RCC 7860 (cell line): ENCODE measurements at regions not wholly inside any gene's neighbourhood (a gene's known extent, or its start where the extent isn't known, plus 50 kb on each side); places are given as distances from the start of the nearest gene placed in this dataset.

Source experiments
- DNase-seq: peaks from one replicate; pipeline ENCODE4 v3.0.0-alpha.2; 2015; ENCODE audit warnings: low spot score
- FAIRE-seq: peaks from 2 replicates; lab custom pipeline; 2012; peaks lifted over from hg19 to GRCh38; lab: Jason Lieb, UNC

DNA sequence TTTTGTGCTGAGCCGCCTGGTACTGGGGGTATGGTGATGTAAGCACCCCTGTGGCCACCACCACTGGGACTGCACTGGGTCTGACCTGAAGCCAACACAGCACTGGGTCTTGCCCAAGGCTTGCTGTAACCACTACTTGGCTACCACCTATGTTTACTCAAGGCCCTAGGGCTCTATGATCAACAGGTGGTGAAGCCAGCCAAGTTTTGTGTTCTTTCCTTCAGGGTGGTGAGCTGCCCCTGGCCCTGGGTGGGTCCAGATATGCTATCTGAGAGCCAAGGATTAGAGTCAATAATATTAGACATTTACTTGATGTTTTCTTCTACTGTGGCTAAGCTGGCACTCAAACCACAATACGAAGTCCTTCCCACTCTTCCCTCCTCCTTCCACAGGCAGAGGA lies 55.1 kb upstream of the PAGE4 start:
- FAIRE-seq (no peak), DNase-seq (no peak)

DNA sequence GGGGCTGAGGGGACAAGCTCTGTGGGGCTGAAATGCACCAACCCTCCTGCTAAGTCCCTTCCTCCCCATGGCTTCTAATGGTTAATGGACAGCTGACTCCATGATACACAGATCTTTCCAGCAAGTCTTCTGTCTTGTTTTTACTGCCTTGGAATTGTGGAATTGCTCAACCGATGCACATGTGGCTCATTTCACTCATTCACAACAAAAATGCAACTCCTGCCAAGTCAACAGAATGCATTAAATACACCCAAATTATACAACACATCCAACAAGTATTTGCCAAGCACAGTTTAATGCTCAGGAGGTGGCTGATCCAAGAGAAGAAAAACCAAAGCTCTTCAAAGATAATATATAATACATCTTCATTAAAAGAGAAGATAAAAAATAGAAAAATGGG lies 61.9 kb upstream of the PAGE4 start:
- FAIRE-seq (no peak), DNase-seq (no peak)

GRCh38 chrX:49762175-49762720 lies 66.5 kb upstream of the PAGE1 start:
- FAIRE-seq (no peak), DNase-seq (no peak)

- FAIRE-seq (peak; percentile 4), DNase-seq (no peak)
Measured at GRCh38 chrX:49761481-49761880, 65.7 kb upstream of the PAGE1 start.

DNA sequence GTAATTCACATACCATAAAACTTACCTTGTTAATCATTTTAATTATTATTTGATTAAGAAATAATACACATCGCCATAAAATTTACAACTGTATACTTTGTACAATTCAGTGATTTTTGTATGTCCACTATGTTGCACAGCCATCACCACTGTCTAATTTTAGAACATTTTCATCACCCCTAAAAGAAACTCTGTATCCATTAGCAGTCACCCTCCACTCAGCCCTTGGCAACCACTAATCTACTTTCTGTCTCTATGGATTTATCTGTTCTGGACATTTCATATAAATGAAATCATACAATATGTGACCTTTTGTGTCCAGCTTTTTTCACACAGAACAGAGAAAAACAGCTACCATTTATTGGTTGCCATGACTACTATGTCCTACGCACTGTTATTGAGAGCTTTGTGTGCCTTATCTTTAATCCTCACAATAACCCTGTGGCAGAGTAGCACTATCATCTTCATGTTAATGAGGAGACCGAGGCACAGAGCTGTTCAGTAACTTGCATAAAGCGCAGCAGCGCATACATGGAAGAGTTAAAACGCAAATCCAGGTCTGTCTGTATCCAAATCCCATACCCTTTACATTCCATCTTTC lies 64.6 kb upstream of the PAGE1 start:
- DNase-seq (no peak), FAIRE-seq (no peak)

- FAIRE-seq, result no peak
- DNase-seq, result no peak
Measured at GRCh38 chrX:49756692-49757091, 60.9 kb upstream of the PAGE1 start.

- FAIRE-seq, result peak; percentile 4
- peak; percentile 6 for DNase-seq
Measured at GRCh38 chrX:49754233-49754857, 58.6 kb upstream of the PAGE1 start.

DNA sequence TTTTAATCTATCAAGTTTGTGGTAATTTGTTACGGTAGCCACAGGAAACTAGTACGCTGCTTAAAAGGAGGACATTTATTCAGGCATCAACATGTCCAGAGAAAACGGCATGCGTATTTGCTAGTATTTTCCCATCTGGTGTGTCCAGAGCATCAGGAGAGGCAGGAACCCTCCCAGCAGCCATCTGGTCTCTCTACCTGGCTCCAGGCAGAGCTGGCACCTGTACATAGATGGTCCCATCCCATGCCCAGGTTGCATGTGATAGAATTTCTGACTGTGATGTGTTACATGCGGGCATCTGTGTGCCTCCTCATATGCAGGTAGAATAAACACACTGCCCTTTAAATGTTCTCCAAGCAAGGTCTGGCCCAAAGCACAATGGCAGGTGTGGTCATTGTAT lies 57.9 kb upstream of the PAGE1 start:
- no peak for DNase-seq
- FAIRE-seq, result no peak

DNA sequence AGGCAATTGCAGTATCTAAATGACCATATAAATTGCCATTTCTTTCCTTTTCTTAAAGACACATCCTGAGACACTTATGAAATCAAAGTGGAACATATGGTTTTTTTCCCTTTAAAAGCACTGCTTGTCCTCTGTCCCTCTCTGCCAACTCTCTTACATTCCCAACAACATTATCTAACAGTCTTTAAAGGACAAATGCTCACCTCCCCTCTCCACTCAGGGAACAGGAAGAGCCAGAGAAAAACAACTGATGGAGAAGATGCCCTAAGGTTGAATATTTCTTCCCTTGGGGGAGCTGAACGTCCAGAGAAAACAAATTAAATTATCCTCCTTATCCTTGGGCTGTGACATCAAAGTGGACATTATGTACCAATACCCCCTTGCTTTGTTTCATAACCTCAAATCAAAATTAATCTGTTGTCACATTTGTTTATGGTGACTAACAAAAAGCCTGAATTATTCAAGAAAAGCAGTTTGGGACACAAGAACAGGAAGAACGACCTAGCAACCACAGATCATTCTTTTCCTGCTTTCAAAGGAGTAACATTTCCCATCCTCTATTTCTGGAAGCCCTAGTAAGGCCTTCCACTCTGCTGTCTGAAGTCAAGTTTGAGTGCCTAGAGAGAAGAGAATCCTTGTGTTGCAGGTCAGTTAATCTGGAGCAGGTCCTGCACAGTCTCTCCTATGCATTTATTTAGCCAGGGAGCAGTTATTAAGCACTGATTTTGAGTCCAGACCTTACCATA lies 52.6 kb upstream of the PAGE1 start:
- no peak for DNase-seq
- no peak for FAIRE-seq

DNA sequence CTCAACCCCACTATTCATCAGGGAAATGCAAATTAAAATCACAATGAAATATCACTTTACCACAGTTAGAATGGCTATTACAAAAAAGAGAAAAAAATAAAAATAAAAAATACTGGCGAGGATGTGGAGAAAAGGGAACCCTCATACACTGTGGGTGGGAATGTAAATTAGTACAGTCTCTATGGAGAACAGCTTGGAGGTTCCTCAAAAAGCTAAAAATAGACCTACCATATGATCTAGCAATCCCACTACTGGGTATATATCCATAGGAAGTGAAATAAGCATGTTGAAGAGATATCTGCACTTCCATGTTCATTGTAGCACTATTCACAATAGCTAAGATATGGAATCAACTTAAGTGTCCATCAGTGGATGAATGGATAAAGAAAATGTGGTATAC lies 50.5 kb upstream of the PAGE1 start:
- DNase-seq (no peak), FAIRE-seq (no peak)
